ENCODE measurements at regions not wholly inside any gene's neighbourhood (a gene's known extent, or its start where the extent isn't known, plus 50 kb on each side); places are given as distances from the start of the nearest gene placed in this dataset.

GRCh38 chr22:48179571-48180546, 1417.4 kb downstream of the TBC1D22A start:
- Histone ChIP-seq H3K4me3 (ENCODE audit: insufficient read depth, low read length, poor library complexity, severe bottlenecking) (no peak overlapping the region), H3K36me3 (ENCODE audit: low read length) (no peaks in the 10 kb centered on the region), H3K79me2 (ENCODE audit: insufficient read depth, low read length) (no peaks in the 10 kb centered on the region), H3K9ac (ENCODE audit: low read length) (no peak overlapping the region), H3K27ac (ENCODE audit: low read depth, low read length) (no peak overlapping the region), H3K9me3 (ENCODE audit: insufficient read depth, low read length) (no peaks in the 10 kb centered on the region), H2AFZ (ENCODE audit: low read depth, low read length, severe bottlenecking) (no peak overlapping the region), H3K9me2 (replicated peaks; ENCODE audit: insufficient read depth, low read length) (no peaks in the 10 kb centered on the region), H3F3A (ENCODE audit: insufficient read depth) (no peaks in the 10 kb centered on the region), H3K4me2 (ENCODE audit: low read depth, low read length, poor library complexity, severe bottlenecking) (no peak overlapping the region), H4K20me1 (ENCODE audit: low read depth, low read length) (no peaks in the 10 kb centered on the region), H3K27me3 (ENCODE audit: low read length) (no peaks in the 10 kb centered on the region)
- TF ChIP-seq, protein P1, sequence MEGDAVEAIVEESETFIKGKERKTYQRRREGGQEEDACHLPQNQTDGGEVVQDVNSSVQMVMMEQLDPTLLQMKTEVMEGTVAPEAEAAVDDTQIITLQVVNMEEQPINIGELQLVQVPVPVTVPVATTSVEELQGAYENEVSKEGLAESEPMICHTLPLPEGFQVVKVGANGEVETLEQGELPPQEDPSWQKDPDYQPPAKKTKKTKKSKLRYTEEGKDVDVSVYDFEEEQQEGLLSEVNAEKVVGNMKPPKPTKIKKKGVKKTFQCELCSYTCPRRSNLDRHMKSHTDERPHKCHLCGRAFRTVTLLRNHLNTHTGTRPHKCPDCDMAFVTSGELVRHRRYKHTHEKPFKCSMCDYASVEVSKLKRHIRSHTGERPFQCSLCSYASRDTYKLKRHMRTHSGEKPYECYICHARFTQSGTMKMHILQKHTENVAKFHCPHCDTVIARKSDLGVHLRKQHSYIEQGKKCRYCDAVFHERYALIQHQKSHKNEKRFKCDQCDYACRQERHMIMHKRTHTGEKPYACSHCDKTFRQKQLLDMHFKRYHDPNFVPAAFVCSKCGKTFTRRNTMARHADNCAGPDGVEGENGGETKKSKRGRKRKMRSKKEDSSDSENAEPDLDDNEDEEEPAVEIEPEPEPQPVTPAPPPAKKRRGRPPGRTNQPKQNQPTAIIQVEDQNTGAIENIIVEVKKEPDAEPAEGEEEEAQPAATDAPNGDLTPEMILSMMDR (IDR thresholded peaks at IDR 0.05; ENCODE audit: insufficient read depth, low read length, poor library complexity, severe bottlenecking): no peak
- TF ChIP-seq EZH2phosphoT487 (conservative IDR thresholded peaks at IDR 0.05; ENCODE audit: low read length): no peak

GRCh38 chr22:48178536-48178935, 1416.1 kb downstream of the TBC1D22A start:
- Histone ChIP-seq H3K9me2 (replicated peaks; ENCODE audit: insufficient read depth, low read length) (no peaks in the 10 kb centered on the region), H3F3A (ENCODE audit: insufficient read depth) (no peaks in the 10 kb centered on the region), H4K20me1 (ENCODE audit: low read depth, low read length) (no peaks in the 10 kb centered on the region), H3K27me3 (ENCODE audit: low read length) (no peaks in the 10 kb centered on the region), H3K27ac (ENCODE audit: low read depth, low read length) (no peak overlapping the region), H3K4me3 (ENCODE audit: insufficient read depth, low read length, poor library complexity, severe bottlenecking) (no peak overlapping the region), H3K36me3 (ENCODE audit: low read length) (no peaks in the 10 kb centered on the region), H2AFZ (ENCODE audit: low read depth, low read length, severe bottlenecking) (no peak overlapping the region), H3K9me3 (ENCODE audit: insufficient read depth, low read length) (no peaks in the 10 kb centered on the region), H3K4me2 (ENCODE audit: low read depth, low read length, poor library complexity, severe bottlenecking) (no peak overlapping the region), H3K9ac (ENCODE audit: low read length) (no peak overlapping the region), H3K79me2 (ENCODE audit: insufficient read depth, low read length) (no peaks in the 10 kb centered on the region)
- TF ChIP-seq, protein P1 (IDR thresholded peaks at IDR 0.05; ENCODE audit: insufficient read depth, low read length, poor library complexity, severe bottlenecking): no peak
- no peak for TF ChIP-seq EZH2phosphoT487 (conservative IDR thresholded peaks at IDR 0.05; ENCODE audit: low read length)

DNA sequence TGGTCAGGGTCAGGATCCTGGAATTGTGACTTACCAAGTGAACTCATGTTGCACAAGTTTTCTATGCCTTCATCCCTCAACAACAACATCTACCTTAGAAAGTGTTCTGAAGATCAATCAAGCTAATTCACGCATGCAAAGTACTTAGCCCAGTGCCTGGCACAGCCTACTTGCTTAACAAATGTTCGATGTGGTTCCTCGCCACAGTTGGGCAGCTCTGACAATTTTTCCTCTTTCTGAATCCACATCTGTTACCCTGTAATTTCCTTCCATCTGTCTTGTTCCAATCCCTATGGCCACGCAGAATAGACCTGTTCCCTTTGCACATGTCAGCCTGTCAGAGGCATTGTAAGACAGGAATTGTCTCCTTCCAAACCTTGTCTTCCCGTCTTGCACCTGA, 1415.2 kb downstream of the TBC1D22A start:
- no peaks in the 10 kb centered on the region for H3K36me3 ChIP-seq (ENCODE audit: low read length)
- H3F3A ChIP-seq (ENCODE audit: insufficient read depth): no peaks in the 10 kb centered on the region
- H3K4me2 ChIP-seq (ENCODE audit: low read depth, low read length, poor library complexity, severe bottlenecking): no peak overlapping the region
- H3K4me3 ChIP-seq (ENCODE audit: insufficient read depth, low read length, poor library complexity, severe bottlenecking): no peak overlapping the region
- no peaks in the 10 kb centered on the region for H4K20me1 ChIP-seq (ENCODE audit: low read depth, low read length)
- H3K9me3 ChIP-seq (ENCODE audit: insufficient read depth, low read length): no peaks in the 10 kb centered on the region
- TF ChIP-seq, protein P1 (IDR thresholded peaks at IDR 0.05; ENCODE audit: insufficient read depth, low read length, poor library complexity, severe bottlenecking): no peak
- no peak for TF ChIP-seq EZH2phosphoT487 (conservative IDR thresholded peaks at IDR 0.05; ENCODE audit: low read length)
- H3K9ac ChIP-seq (ENCODE audit: low read length): no peak overlapping the region
- no peaks in the 10 kb centered on the region for H3K9me2 ChIP-seq (replicated peaks; ENCODE audit: insufficient read depth, low read length)
- H2AFZ ChIP-seq (ENCODE audit: low read depth, low read length, severe bottlenecking): no peak overlapping the region
- no peak overlapping the region for H3K27ac ChIP-seq (ENCODE audit: low read depth, low read length)
- no peaks in the 10 kb centered on the region for H3K79me2 ChIP-seq (ENCODE audit: insufficient read depth, low read length)
- no peaks in the 10 kb centered on the region for H3K27me3 ChIP-seq (ENCODE audit: low read length)
